Gastroesophageal sphincter (tissue), 3 donors: ENCODE measurements at regions not wholly inside any gene's neighbourhood (a gene's known extent, or its start where the extent isn't known, plus 50 kb on each side); places are given as distances from the start of the nearest gene placed in this dataset.

Source experiments
- EP300 ChIP-seq: sonication (generic); formaldehyde crosslinking; IDR thresholded peaks from one replicate; pipeline ENCODE4 v1.6.1; 2017; ENCODE audit warnings: antibody characterized with exemption, mild to moderate bottlenecking
- POLR2A ChIP-seq, 2 donors: fragments of 450-650 bp; IDR thresholded peaks; one replicate each; pipeline ENCODE4 v1.6.1; 2017; ENCODE audit warnings: antibody characterized with exemption in 2 of 2, mild to moderate bottlenecking in 2 of 2, moderate library complexity in 1 of 2
- TF ChIP-seq, protein P1 (sequence below), 4 experiments: fragments of 200-600 bp in 2 of 4; fragments of 450-650 bp in 2 of 4; sonication (generic) in 1 of 4; IDR thresholded peaks; one replicate each; pipeline ENCODE4 v1.5.1; 2017 to 2019; ENCODE audit warnings: antibody characterized with exemption in 4 of 4, mild to moderate bottlenecking in 2 of 4, moderate library complexity in 2 of 4

DNA sequence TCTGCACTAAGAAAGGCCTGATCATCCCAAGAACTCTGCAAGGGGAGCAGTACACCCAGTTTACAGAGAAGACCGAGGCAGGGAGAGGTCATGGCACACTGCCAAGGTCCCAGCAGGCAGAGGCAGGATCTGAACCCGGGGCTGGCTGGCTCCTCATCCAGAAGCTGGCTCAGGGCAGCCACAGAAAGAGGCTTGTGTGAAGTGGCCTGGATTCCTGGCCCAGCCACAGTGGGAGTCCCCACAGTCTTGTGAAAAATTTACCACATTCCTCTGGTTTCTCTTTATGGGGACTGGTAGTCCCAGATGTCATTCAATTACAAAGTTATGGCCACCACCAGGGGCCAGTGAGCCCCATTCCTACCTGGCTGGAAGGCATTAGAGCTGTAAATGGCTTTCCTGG, 440.5 kb downstream of the MIAT start:
- TF ChIP-seq EP300 = no peak
- TF ChIP-seq POLR2A (IDR thresholded peaks at IDR 0.05) = no peak
- TF ChIP-seq, protein P1, sequence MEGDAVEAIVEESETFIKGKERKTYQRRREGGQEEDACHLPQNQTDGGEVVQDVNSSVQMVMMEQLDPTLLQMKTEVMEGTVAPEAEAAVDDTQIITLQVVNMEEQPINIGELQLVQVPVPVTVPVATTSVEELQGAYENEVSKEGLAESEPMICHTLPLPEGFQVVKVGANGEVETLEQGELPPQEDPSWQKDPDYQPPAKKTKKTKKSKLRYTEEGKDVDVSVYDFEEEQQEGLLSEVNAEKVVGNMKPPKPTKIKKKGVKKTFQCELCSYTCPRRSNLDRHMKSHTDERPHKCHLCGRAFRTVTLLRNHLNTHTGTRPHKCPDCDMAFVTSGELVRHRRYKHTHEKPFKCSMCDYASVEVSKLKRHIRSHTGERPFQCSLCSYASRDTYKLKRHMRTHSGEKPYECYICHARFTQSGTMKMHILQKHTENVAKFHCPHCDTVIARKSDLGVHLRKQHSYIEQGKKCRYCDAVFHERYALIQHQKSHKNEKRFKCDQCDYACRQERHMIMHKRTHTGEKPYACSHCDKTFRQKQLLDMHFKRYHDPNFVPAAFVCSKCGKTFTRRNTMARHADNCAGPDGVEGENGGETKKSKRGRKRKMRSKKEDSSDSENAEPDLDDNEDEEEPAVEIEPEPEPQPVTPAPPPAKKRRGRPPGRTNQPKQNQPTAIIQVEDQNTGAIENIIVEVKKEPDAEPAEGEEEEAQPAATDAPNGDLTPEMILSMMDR (IDR thresholded peaks at IDR 0.05) = no peak
